SK-N-SH (cell line): ENCODE measurements at regions not wholly inside any gene's neighbourhood (a gene's known extent, or its start where the extent isn't known, plus 50 kb on each side); places are given as distances from the start of the nearest gene placed in this dataset.

ENCODE experiments used
- CTCF ChIA-PET: fragments of 300-600, 350-600 bp; formaldehyde crosslinking; extraction: SDS; loops from one replicate; lab custom pipeline; 2021; lab: Yijun Ruan, JAX
- POLR2A ChIA-PET: fragments of 350-600 bp; sonication (Branson Sonifier 250); formaldehyde crosslinking; extraction: SDS; loops from one replicate; lab custom pipeline; 2020; ENCODE audit warnings: antibody characterized with exemption, inconsistent platforms; lab: Yijun Ruan, JAX
- DNase-seq: peaks from one replicate; pipeline ENCODE4 v3.0.0; 2012
- H2AFZ ChIP-seq: fragments of 200-600 bp; sonication (generic); 2 replicates; pipeline ENCODE4 v1.8.1; 2016; ENCODE audit warnings: antibody characterized with exemption, mild to moderate bottlenecking, low read depth
- H3F3A ChIP-seq: fragments of 200-600 bp; sonication (generic); replicated peaks from 2 replicates; pipeline ENCODE3; 2016; ENCODE audit warnings: antibody characterized with exemption, mild to moderate bottlenecking; ENCODE audit not compliant: insufficient read depth
- H3K27ac ChIP-seq, 2 experiments: fragments of 200-500 bp in 1 of 2; fragments of 200-600 bp in 1 of 2; sonication (Bioruptor generic) in 1 of 2; sonication (generic), shearing (Covaris generic) in 1 of 2; 2 replicates each; pipeline versions ENCODE4 v1.5.1 to v1.6.1; 2014 to 2016; ENCODE audit warnings: low read depth in 2 of 2, inconsistent platforms in 1 of 2, low read length in 1 of 2, mild to moderate bottlenecking in 1 of 2, mixed read lengths in 1 of 2
- H3K27me3 ChIP-seq: fragments of 200-600 bp; sonication (generic), shearing (Covaris generic); 2 replicates; pipeline ENCODE4 v1.6.1; 2016; ENCODE audit warnings: mixed run types; ENCODE audit not compliant: insufficient read depth
- H3K36me3 ChIP-seq, 2 experiments: fragments of 200-500 bp in 1 of 2; fragments of 200-600 bp in 1 of 2; sonication (Bioruptor generic) in 1 of 2; sonication (generic) in 1 of 2; replicated peaks in 1 of 2; 2 replicates each; pipeline versions ENCODE3 to v1.5.1; 2014 to 2016; ENCODE audit warnings: low read length in 1 of 2, mild to moderate bottlenecking in 1 of 2; ENCODE audit not compliant: insufficient read depth in 2 of 2, control insufficient read depth in 1 of 2
- H3K4me1 ChIP-seq, 2 experiments: fragments of 200-500 bp in 1 of 2; fragments of 200-600 bp in 1 of 2; sonication (Bioruptor generic) in 1 of 2; sonication (generic), shearing (Covaris generic) in 1 of 2; 2 replicates each; pipeline versions ENCODE4 v1.5.1 to v1.6.1; 2014 to 2016; ENCODE audit warnings: low read depth in 1 of 2, low read length in 1 of 2, mixed run types in 1 of 2; ENCODE audit not compliant: insufficient read depth in 2 of 2, control insufficient read depth in 1 of 2
- H3K4me2 ChIP-seq: fragments of 200-600 bp; sonication (generic), shearing (Covaris generic); 2 replicates; pipeline ENCODE4 v1.6.1; 2017; ENCODE audit warnings: mixed run types
- H3K4me3 ChIP-seq, 2 experiments: fragments of 200-500 bp in 1 of 2; fragments of 200-600 bp in 1 of 2; sonication (Bioruptor generic) in 1 of 2; sonication (generic), shearing (Covaris generic) in 1 of 2; 2 replicates each; pipeline versions ENCODE4 v1.5.1 to v1.8.1; 2014 to 2016; ENCODE audit warnings: low read depth in 2 of 2, inconsistent platforms in 1 of 2, low read length in 1 of 2, mild to moderate bottlenecking in 1 of 2, mixed read lengths in 1 of 2, moderate library complexity in 1 of 2
- H3K79me2 ChIP-seq: fragments of 200-600 bp; sonication (generic); 2 replicates; pipeline ENCODE4 v1.8.1; 2017; ENCODE audit warnings: mild to moderate bottlenecking; ENCODE audit not compliant: insufficient read depth
- H3K9ac ChIP-seq: fragments of 200-600 bp; sonication (generic); 2 replicates; pipeline ENCODE4 v1.6.1; 2017; ENCODE audit warnings: mixed run types
- H3K9me2 ChIP-seq: fragments of 200-600 bp; sonication (generic); 2 replicates; pipeline ENCODE4 v1.6.1; 2017; ENCODE audit warnings: mixed run types
- H3K9me3 ChIP-seq: fragments of 200-600 bp; sonication (generic); 2 replicates; pipeline ENCODE4 v1.6.1; 2017; ENCODE audit warnings: mixed run types, mild to moderate bottlenecking, moderate library complexity
- H4K20me1 ChIP-seq: fragments of 200-600 bp; sonication (generic); 2 replicates; pipeline ENCODE4 v1.6.1; 2017; ENCODE audit warnings: mild to moderate bottlenecking, mixed run types; ENCODE audit not compliant: insufficient read depth
- CTCF ChIP-seq: fragments of 200-600 bp; sonication (generic); IDR thresholded peaks from 2 replicates; pipeline ENCODE4 v1.6.1; 2017; ENCODE audit warnings: antibody characterized with exemption, mild to moderate bottlenecking, moderate library complexity
- EP300 ChIP-seq, 2 experiments: IDR thresholded peaks; 2 replicates each; pipeline versions ENCODE4 v1.4.0 to v1.6.1; 2012; ENCODE audit warnings: borderline replicate concordance in 1 of 2, low read depth in 1 of 2, low read length in 1 of 2
- FOSL2 ChIP-seq: IDR thresholded peaks from 2 replicates; pipeline ENCODE4 v1.4.0; 2012; ENCODE audit warnings: low read depth, mild to moderate bottlenecking, moderate library complexity, borderline replicate concordance
- FOXJ3 ChIP-seq: sonication (generic); formaldehyde crosslinking; IDR thresholded peaks from 2 replicates; pipeline ENCODE4 v1.5.1; 2020; ENCODE audit warnings: mild to moderate bottlenecking, missing genetic modification reagents
- FOXM1 ChIP-seq: IDR thresholded peaks from 2 replicates; pipeline ENCODE4 v1.4.0; 2012; ENCODE audit warnings: low read depth, mild to moderate bottlenecking
- MXI1 ChIP-seq: IDR thresholded peaks from 2 replicates; pipeline ENCODE4 v1.6.1; 2012; ENCODE audit warnings: mild to moderate bottlenecking, low read depth, low read length, improper control_type of control experiment
- NFIC ChIP-seq: IDR thresholded peaks from 2 replicates; pipeline ENCODE4 v1.4.0; 2012; ENCODE audit warnings: borderline replicate concordance
- NRF1 ChIP-seq: IDR thresholded peaks from 2 replicates; pipeline ENCODE4 v1.6.1; 2012; ENCODE audit warnings: low read depth, mild to moderate bottlenecking, low read length
- PBX3 ChIP-seq: IDR thresholded peaks from 2 replicates; pipeline ENCODE4; 2012
- REST ChIP-seq: IDR thresholded peaks from 2 replicates; pipeline ENCODE4 v1.6.1; 2012; ENCODE audit warnings: mild to moderate bottlenecking, low read depth, low read length, moderate library complexity
- RFX5 ChIP-seq: IDR thresholded peaks from 2 replicates; pipeline ENCODE4 v1.6.1; 2012; ENCODE audit warnings: mild to moderate bottlenecking, improper control_type of control experiment, low read length
- SIN3A ChIP-seq: IDR thresholded peaks from 2 replicates; pipeline ENCODE4 v1.6.1; 2012; ENCODE audit warnings: low read depth, mild to moderate bottlenecking, low read length, moderate library complexity, borderline replicate concordance
- SMC3 ChIP-seq: IDR thresholded peaks from 2 replicates; pipeline ENCODE4 v1.6.1; 2012; ENCODE audit warnings: low read depth, low read length, improper control_type of control experiment
- TAF1 ChIP-seq: IDR thresholded peaks from 2 replicates; pipeline ENCODE4 v1.6.1; 2012; ENCODE audit warnings: low read depth, mild to moderate bottlenecking, low read length, moderate library complexity, borderline replicate concordance
- TCF12 ChIP-seq: IDR thresholded peaks from 2 replicates; pipeline ENCODE4 v1.4.0; 2012
- WGBS: methylation state at CpG from one replicate; pipeline ENCODE4 v1.1.6; 2017; ENCODE audit warnings: low lambda C conversion rate; 5-methylcytosine and 5-hydroxymethylcytosine counted together
- TF ChIP-seq, protein P1 (sequence below): IDR thresholded peaks from 2 replicates; pipeline ENCODE4 v1.4.0; 2012; ENCODE audit warnings: low read depth

DNA sequence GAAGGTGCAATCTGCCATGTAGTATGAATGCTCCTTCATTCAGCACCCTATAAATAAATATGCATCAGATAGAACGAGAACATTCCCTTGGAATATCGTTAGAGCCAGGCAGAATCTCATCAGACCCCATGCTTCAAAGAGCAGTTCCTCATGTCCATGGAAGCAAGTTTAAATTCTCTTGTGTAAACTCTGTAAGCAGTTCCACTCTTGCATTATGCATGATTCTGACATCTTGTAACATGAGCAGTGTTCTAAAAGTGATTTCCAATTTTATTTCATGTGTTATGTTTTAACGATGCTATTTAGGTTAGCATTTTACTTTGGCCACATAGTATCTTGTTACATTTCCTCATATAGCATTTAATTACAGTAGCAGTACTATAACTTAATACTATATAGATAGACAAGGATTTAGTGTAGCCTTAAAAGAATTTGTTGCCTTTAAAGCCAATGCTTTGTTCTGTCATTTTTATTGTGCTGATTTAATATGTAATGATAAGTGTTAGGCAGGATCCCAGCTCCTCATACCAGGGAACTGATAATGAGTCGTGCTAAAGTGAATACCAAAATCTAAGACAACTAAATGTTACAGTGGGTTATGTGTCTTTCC, 161.2 kb upstream of the NECTIN3 start:
- ChIA-PET CTCF (interaction anchor here (1.0 kb wide), 1 partner anchor 13 kb away, joined by 3 read pairs; no protein-coding TSS in a partner anchor), POLR2A (no interaction called here)
- Histone ChIP-seq H3K79me2 (no peaks in the 10 kb centered on the region), H3K4me2 (no peak overlapping the region), H3K36me3 (no peaks in the 10 kb centered on the region), H3K27ac (no peak overlapping the region), H2AFZ (no peak overlapping the region), H3K9me2 (no peaks in the 10 kb centered on the region), H3F3A (no peaks in the 10 kb centered on the region), H3K9ac (no peak overlapping the region), H3K9me3 (no peaks in the 10 kb centered on the region), H3K4me1 (no peaks in the 10 kb centered on the region; a peak in 1 of 4 replicates), H4K20me1 (no peaks in the 10 kb centered on the region), H3K27me3 (no peaks in the 10 kb centered on the region), H3K4me3 (no peak overlapping the region)
- 87% methylated on average over 4 of the region's 4 CpGs for WGBS
- no peak for DNase-seq
- TF ChIP-seq FOSL2 (no peak), SIN3A (no peak), RFX5 (no peak), SMC3 (no peak), TAF1 (no peak), NFIC (no peak), EP300 (IDR thresholded peaks at IDR 0.05; ENCODE audit: borderline replicate concordance in 1 of 2, low read depth in 1 of 2, low read length in 1 of 2) (no peak), FOXJ3 (no peak), FOXM1 (no peak)
- TF ChIP-seq, protein P1, sequence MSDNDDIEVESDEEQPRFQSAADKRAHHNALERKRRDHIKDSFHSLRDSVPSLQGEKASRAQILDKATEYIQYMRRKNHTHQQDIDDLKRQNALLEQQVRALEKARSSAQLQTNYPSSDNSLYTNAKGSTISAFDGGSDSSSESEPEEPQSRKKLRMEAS, result no peak

- 82% methylated on average over 4 of the region's 4 CpGs for WGBS
- Histone ChIP-seq H3K4me1 (no peaks in the 10 kb centered on the region), H3K9ac (no peak overlapping the region), H2AFZ (no peak overlapping the region), H3K27me3 (no peaks in the 10 kb centered on the region), H3K9me3 (no peaks in the 10 kb centered on the region), H3K4me3 (no peak overlapping the region), H4K20me1 (no peaks in the 10 kb centered on the region), H3K4me2 (no peak overlapping the region), H3K36me3 (no peaks in the 10 kb centered on the region), H3F3A (no peaks in the 10 kb centered on the region), H3K9me2 (no peaks in the 10 kb centered on the region), H3K27ac (no peak overlapping the region), H3K79me2 (no peaks in the 10 kb centered on the region)
- no peak for DNase-seq
- ChIA-PET CTCF (no interaction called here), POLR2A (no interaction called here)
- TF ChIP-seq FOXM1 (no peak), CTCF (no peak), PBX3 (no peak), SMC3 (no peak), MXI1 (no peak), TCF12 (no peak), RFX5 (no peak), NFIC (no peak), REST (no peak), NRF1 (no peak)
Observed at GRCh38 chr3:110918963-110919362, 152.7 kb upstream of the NECTIN3 start.
